Neural cell (in vitro differentiated cells): ENCODE measurements at regions not wholly inside any gene's neighbourhood (a gene's known extent, or its start where the extent isn't known, plus 50 kb on each side); places are given as distances from the start of the nearest gene placed in this dataset.
A peak's percentile ranks its signal among the peaks of the same experiment; 100 is the strongest.

Experiments used
- H2AFZ ChIP-seq: fragments of 200-600, 300-800 bp; sonication (generic), shearing (Covaris generic); 2 replicates; pipeline ENCODE4 v1.6.0; 2014; ENCODE audit warnings: low read depth, mild to moderate bottlenecking, antibody characterized with exemption, low read length, moderate library complexity
- H3F3A ChIP-seq: fragments of 200-600 bp; shearing (Covaris generic); 2 replicates; pipeline ENCODE4 v1.6.1; 2016; ENCODE audit warnings: mild to moderate bottlenecking, moderate library complexity, mixed read lengths, antibody characterized with exemption, low read length; ENCODE audit not compliant: insufficient read depth, poor library complexity, severe bottlenecking
- H3K27ac ChIP-seq: fragments of 200-600, 300-800 bp; sonication (generic), shearing (Covaris generic); 2 replicates; pipeline ENCODE4 v1.5.1; 2014; ENCODE audit warnings: mild to moderate bottlenecking, low read length, moderate library complexity
- H3K27me3 ChIP-seq: fragments of 300-800, 200-600 bp; sonication (generic), shearing (Covaris generic); 2 replicates; pipeline ENCODE4 v1.6.0; 2014; ENCODE audit warnings: mild to moderate bottlenecking, low read depth, low read length, moderate library complexity; ENCODE audit not compliant: insufficient read depth
- H3K36me3 ChIP-seq: fragments of 300-800, 200-600 bp; sonication (generic), shearing (Covaris generic); 2 replicates; pipeline ENCODE4 v1.5.1; 2014; ENCODE audit warnings: mild to moderate bottlenecking, antibody characterized with exemption, low read length, moderate library complexity; ENCODE audit not compliant: insufficient read depth
- H3K4me2 ChIP-seq: fragments of 300-800, 200-600 bp; sonication (generic), shearing (Covaris generic); 2 replicates; pipeline ENCODE4 v1.6.0; 2014; ENCODE audit warnings: mild to moderate bottlenecking, low read length
- H3K4me3 ChIP-seq: fragments of 300-800, 200-600 bp; sonication (generic), shearing (Covaris generic); 2 replicates; pipeline ENCODE4 v1.5.1; 2014; ENCODE audit warnings: mild to moderate bottlenecking, low read length, moderate library complexity
- H3K79me2 ChIP-seq: fragments of 200-600 bp; shearing (Covaris generic); replicated peaks from 2 replicates; pipeline ENCODE4 v1.6.0; 2014; ENCODE audit warnings: mild to moderate bottlenecking, low read length, moderate library complexity; ENCODE audit not compliant: insufficient read depth
- H3K9ac ChIP-seq: fragments of 300-800, 200-600 bp; sonication (generic), shearing (Covaris generic); 2 replicates; pipeline ENCODE4 v1.6.1; 2016; ENCODE audit warnings: mild to moderate bottlenecking, low read length, mixed read lengths
- H3K9me2 ChIP-seq: fragments of 200-600 bp; shearing (Covaris generic); 2 replicates; pipeline ENCODE4 v1.6.1; 2016; ENCODE audit warnings: mild to moderate bottlenecking, low read length, mixed read lengths; ENCODE audit not compliant: insufficient read depth
- H3K9me3 ChIP-seq: fragments of 200-600, 300-800 bp; sonication (generic), shearing (Covaris generic); 2 replicates; pipeline ENCODE4 v1.6.1; 2016; ENCODE audit warnings: mild to moderate bottlenecking, mixed run types, low read length, moderate library complexity, mixed read lengths
- H4K20me1 ChIP-seq: fragments of 200-600 bp; shearing (Covaris generic); 2 replicates; pipeline ENCODE4 v1.6.1; 2016; ENCODE audit warnings: mild to moderate bottlenecking, mixed run types; ENCODE audit not compliant: insufficient read depth
- EP300 ChIP-seq: fragments of 450-650 bp; conservative IDR thresholded peaks from 2 replicates; pipeline ENCODE4 v1.6.1; 2014; ENCODE audit warnings: antibody characterized with exemption, mild to moderate bottlenecking, moderate library complexity; ENCODE audit not compliant: poor library complexity, severe bottlenecking
- EZH2 ChIP-seq: fragments of 200-600, 300-800 bp; shearing (Covaris generic), sonication (generic); IDR thresholded peaks from 2 replicates; pipeline ENCODE4 v1.6.1; 2014; ENCODE audit warnings: antibody characterized with exemption, low read length, borderline replicate concordance, mild to moderate bottlenecking; ENCODE audit not compliant: insufficient read depth, poor library complexity, severe bottlenecking
- MXI1 ChIP-seq: fragments of 450-650 bp; conservative IDR thresholded peaks from 2 replicates; pipeline ENCODE4 v1.6.1; 2014; ENCODE audit warnings: antibody characterized with exemption, mild to moderate bottlenecking; ENCODE audit not compliant: poor library complexity, severe bottlenecking
- POLR2AphosphoS5 ChIP-seq: IDR thresholded peaks from 2 replicates; pipeline ENCODE4 v1.6.1; 2012
- RAD21 ChIP-seq: fragments of 450-650 bp; conservative IDR thresholded peaks from 2 replicates; pipeline ENCODE4 v1.6.1; 2014; ENCODE audit warnings: antibody characterized with exemption, mild to moderate bottlenecking, moderate library complexity
- SMC3 ChIP-seq: fragments of 450-650 bp; conservative IDR thresholded peaks from 2 replicates; pipeline ENCODE4 v1.6.1; 2014; ENCODE audit warnings: antibody characterized with exemption, mild to moderate bottlenecking, moderate library complexity; ENCODE audit not compliant: poor library complexity
- TAF1 ChIP-seq: IDR thresholded peaks from 2 replicates; pipeline ENCODE4 v1.6.1; 2012; ENCODE audit warnings: low read depth
- TF ChIP-seq, protein P1 (sequence below): IDR thresholded peaks from 2 replicates; pipeline ENCODE4 v1.6.1; 2012; ENCODE audit warnings: borderline replicate concordance
- TF ChIP-seq, protein P2 (sequence below): fragments of 450-650 bp; IDR thresholded peaks from 2 replicates; pipeline ENCODE4 v1.5.1; 2014; ENCODE audit warnings: antibody characterized with exemption, mild to moderate bottlenecking, moderate library complexity; ENCODE audit not compliant: poor library complexity, severe bottlenecking

DNA sequence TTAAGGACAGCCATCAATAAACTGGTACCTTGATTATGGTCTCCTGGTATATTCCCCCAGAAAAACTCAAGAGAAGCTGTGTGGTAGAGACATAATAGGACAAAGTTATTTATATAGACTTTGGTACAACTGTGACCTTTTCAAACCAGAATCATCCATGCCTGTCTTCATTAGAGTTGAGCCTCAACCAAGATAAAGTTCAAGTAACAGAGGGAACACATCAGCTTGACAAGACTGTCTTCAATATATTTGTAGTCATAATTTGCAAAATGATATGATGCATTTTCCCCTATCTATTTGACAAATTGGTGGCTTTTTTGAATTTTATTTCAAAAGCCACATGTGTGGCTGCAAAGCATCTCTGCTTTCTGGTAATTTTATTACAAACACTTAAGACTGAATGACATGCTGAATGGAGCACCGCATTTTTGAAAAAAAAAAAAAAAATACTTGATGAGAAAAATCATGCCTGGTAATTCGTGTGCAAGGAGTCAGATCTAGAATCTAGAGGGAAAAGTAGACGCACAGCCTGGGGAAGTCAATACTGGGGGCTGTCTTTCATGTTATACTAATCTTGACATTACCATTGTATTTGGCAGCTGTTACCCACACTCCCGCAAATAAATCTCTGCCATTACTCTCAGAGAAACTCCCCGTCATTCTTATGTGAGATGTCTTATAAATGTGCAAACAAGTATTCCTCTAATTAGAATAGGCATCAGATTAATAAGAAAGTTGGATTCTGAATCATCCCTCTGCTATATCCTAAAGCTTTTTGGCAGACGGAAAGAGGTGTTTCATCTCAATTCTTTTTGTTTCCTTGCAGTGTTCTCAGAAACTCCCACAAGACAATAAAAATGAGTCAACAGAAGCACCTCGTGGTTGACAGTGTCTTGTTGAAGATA lies 554.8 kb upstream of the CBLB start:
- Histone ChIP-seq H3K4me2 (peak overlapping the region; percentile 38), H3K9me3 (no peaks in the 10 kb centered on the region), H3K27ac (peak overlapping the region; percentile 61), H3K36me3 (no peaks in the 10 kb centered on the region), H3K79me2 (no peaks in the 10 kb centered on the region), H2AFZ (no peak overlapping the region), H3F3A (no peaks in the 10 kb centered on the region), H4K20me1 (no peaks in the 10 kb centered on the region), H3K9me2 (no peaks in the 10 kb centered on the region), H3K4me3 (no peak overlapping the region), H3K9ac (no peak overlapping the region), H3K27me3 (no peaks in the 10 kb centered on the region)
- TF ChIP-seq RAD21 (peak; percentile 21), EP300 (peak; percentile 83), POLR2AphosphoS5 (peak; percentile 18), MXI1 (peak; percentile 74), SMC3 (no peak), TAF1 (no peak), EZH2 (no peak)
- TF ChIP-seq, protein P1, sequence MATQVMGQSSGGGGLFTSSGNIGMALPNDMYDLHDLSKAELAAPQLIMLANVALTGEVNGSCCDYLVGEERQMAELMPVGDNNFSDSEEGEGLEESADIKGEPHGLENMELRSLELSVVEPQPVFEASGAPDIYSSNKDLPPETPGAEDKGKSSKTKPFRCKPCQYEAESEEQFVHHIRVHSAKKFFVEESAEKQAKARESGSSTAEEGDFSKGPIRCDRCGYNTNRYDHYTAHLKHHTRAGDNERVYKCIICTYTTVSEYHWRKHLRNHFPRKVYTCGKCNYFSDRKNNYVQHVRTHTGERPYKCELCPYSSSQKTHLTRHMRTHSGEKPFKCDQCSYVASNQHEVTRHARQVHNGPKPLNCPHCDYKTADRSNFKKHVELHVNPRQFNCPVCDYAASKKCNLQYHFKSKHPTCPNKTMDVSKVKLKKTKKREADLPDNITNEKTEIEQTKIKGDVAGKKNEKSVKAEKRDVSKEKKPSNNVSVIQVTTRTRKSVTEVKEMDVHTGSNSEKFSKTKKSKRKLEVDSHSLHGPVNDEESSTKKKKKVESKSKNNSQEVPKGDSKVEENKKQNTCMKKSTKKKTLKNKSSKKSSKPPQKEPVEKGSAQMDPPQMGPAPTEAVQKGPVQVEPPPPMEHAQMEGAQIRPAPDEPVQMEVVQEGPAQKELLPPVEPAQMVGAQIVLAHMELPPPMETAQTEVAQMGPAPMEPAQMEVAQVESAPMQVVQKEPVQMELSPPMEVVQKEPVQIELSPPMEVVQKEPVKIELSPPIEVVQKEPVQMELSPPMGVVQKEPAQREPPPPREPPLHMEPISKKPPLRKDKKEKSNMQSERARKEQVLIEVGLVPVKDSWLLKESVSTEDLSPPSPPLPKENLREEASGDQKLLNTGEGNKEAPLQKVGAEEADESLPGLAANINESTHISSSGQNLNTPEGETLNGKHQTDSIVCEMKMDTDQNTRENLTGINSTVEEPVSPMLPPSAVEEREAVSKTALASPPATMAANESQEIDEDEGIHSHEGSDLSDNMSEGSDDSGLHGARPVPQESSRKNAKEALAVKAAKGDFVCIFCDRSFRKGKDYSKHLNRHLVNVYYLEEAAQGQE, result no peak
- TF ChIP-seq, protein P2, sequence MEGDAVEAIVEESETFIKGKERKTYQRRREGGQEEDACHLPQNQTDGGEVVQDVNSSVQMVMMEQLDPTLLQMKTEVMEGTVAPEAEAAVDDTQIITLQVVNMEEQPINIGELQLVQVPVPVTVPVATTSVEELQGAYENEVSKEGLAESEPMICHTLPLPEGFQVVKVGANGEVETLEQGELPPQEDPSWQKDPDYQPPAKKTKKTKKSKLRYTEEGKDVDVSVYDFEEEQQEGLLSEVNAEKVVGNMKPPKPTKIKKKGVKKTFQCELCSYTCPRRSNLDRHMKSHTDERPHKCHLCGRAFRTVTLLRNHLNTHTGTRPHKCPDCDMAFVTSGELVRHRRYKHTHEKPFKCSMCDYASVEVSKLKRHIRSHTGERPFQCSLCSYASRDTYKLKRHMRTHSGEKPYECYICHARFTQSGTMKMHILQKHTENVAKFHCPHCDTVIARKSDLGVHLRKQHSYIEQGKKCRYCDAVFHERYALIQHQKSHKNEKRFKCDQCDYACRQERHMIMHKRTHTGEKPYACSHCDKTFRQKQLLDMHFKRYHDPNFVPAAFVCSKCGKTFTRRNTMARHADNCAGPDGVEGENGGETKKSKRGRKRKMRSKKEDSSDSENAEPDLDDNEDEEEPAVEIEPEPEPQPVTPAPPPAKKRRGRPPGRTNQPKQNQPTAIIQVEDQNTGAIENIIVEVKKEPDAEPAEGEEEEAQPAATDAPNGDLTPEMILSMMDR, result no peak

DNA sequence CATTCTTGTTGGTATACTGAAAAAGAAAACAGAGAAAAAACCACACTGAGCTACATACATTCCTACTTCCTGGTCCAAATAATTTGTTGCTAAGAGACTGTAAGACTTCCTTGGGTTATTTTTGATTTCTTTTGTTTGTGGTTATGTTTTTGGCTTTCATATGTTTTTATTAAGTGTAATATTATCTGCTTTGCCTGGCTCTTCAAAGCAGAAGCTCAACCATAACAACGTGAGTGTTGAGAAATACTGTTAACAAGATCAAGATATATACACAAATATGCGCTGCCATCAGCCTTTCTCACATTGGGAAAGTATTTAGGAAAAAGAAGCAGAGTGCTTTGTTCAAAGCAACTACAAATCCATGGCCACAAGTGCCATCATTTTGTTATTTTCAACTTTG lies 556.2 kb upstream of the CBLB start:
- TF ChIP-seq EP300 (no peak), EZH2 (no peak)
- H3K79me2 ChIP-seq, result no peaks in the 10 kb centered on the region
- H3K27ac ChIP-seq, result no peak overlapping the region
- H3F3A ChIP-seq, result no peaks in the 10 kb centered on the region
- H3K4me3 ChIP-seq, result no peak overlapping the region
- H4K20me1 ChIP-seq, result no peaks in the 10 kb centered on the region
- H3K36me3 ChIP-seq, result no peaks in the 10 kb centered on the region
- no peaks in the 10 kb centered on the region for H3K27me3 ChIP-seq
- no peaks in the 10 kb centered on the region for H3K9me2 ChIP-seq
- H3K4me2 ChIP-seq, result no peak overlapping the region
- H2AFZ ChIP-seq, result no peak overlapping the region
- H3K9me3 ChIP-seq, result no peaks in the 10 kb centered on the region
- no peak overlapping the region for H3K9ac ChIP-seq
